Muscle of back (tissue), 3 donors: ENCODE measurements at regions not wholly inside any gene's neighbourhood (a gene's known extent, or its start where the extent isn't known, plus 50 kb on each side); places are given as distances from the start of the nearest gene placed in this dataset.

ENCODE experiments used
- DNase-seq, 3 donors: peaks; one replicate each; pipeline versions ENCODE4 v3.0.0 to v3.0.0-alpha.2; 2013

- DNase-seq = no peak
Observed at GRCh38 chr4:3705236-3705987, 60.8 kb upstream of the ADRA2C start.

GRCh38 chr4:3704669-3705068 lies 61.5 kb upstream of the ADRA2C start:
- no peak for DNase-seq

GRCh38 chr4:3703677-3704521 lies 62.3 kb upstream of the ADRA2C start:
- DNase-seq = no peak

- DNase-seq = no peak
Observed at GRCh38 chr4:3703343-3703676, 62.9 kb upstream of the ADRA2C start.

GRCh38 chr4:3702561-3703221 lies 63.5 kb upstream of the ADRA2C start:
- DNase-seq = no peak

DNA sequence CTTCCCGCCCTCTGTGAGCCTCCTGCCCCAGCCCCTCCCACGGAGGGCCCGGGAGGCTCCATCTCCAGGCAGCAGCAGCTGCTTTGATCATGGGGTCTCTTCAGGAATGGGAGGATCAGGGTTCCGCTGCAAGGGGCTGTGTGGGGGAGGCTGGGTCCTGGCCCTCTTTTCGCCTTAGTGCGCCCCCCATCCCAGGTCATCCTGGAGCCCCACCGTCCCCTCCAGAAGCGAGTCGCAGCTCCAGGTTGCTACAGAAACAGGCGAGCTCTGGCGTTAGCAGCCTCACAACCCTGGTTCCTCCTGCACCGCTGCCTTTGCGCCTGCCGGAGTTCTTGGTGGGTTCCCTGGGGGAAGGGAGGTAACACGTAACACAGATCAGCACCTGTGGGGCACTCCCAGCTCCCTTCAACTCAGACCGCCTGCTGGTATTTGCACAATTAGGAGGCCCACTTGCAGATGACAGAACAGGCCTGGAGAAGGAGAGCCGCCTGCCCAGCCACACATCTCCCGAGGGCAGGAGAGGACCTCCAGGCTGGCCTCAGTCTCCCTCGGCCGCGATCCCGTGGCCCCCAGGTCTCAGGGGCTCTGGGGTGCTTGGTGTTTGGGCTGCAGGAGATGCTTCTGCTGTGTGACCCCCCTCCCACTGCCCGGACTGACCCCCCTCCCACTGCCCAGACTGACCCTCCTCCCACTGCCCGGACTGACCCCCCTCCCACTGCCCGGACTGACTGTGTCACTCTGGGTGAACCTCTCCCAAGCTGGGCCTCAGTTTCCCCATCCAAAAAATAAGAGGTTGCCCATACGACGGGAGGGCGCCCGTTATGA lies 64.2 kb upstream of the ADRA2C start:
- no peak for DNase-seq

DNA sequence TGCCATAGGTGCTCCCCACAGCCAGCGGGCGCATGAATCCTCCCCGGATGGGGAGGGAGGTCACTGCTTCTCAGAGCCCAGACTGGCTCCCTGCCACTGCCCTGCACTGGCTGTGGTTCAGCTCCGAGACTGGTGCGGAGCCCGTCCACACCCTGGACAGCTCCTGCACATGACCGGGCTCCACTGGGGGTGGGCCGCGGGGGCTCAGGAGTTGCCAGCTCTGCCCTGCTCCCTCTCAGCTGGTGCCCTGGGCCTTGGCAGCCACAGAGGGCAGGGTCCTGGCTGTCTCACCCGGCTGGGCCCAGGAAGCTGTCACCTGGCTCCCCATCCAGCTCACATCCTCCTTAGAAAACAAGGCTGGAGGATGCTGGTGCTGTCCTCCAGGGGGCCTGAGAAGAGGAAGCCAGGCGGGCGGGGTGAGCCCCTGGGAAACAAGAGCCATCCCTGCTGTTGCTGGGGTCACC lies 64.9 kb upstream of the ADRA2C start:
- no peak for DNase-seq

- no peak for DNase-seq
Observed at GRCh38 chr4:3700736-3701135, 65.4 kb upstream of the ADRA2C start.

- DNase-seq = no peak
Observed at GRCh38 chr4:3700223-3700622, 66.0 kb upstream of the ADRA2C start.

- no peak for DNase-seq
Observed at GRCh38 chr4:3699678-3700077, 66.5 kb upstream of the ADRA2C start.

DNA sequence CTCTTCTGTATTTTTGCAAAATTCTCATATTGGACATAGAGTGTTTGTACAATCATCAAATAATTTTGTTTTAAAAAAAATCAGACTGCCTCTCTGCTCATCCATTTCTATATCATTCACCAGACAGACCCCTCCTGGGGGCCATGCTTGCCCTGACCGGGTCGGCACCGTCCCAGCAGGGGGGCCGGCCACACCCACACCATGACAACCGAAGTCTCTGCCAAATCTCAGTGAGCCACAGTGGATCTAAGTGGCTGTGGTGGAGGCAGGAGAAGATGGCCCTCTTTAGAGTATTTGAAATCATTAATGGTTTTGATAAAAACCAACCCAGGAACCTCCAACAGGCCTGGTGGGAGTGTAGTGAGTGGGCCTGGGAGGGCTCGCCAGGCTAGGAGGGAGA lies 66.9 kb upstream of the ADRA2C start:
- DNase-seq = no peak

DNA sequence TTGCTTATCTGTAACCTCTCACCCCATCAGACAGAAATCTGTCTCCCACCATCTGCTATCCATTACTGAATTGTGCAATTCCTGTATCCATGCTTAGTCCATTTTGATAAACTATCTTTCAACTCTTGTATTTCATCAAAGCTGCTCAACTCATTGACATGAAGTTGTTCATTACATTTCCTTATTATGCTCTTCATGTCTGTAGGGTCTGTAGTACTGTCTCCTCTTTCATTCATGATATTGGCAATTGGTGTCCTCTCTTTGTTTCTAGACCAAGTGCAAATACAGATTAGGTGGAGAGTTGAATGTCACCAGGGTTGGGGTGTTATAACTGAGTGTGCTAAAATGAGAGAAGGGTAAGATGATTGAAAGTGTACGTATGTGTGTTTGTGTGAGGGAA lies 69.2 kb upstream of the ADRA2C start:
- DNase-seq = no peak

GRCh38 chr4:3690551-3691152 lies 75.5 kb upstream of the ADRA2C start:
- DNase-seq = no peak

DNA sequence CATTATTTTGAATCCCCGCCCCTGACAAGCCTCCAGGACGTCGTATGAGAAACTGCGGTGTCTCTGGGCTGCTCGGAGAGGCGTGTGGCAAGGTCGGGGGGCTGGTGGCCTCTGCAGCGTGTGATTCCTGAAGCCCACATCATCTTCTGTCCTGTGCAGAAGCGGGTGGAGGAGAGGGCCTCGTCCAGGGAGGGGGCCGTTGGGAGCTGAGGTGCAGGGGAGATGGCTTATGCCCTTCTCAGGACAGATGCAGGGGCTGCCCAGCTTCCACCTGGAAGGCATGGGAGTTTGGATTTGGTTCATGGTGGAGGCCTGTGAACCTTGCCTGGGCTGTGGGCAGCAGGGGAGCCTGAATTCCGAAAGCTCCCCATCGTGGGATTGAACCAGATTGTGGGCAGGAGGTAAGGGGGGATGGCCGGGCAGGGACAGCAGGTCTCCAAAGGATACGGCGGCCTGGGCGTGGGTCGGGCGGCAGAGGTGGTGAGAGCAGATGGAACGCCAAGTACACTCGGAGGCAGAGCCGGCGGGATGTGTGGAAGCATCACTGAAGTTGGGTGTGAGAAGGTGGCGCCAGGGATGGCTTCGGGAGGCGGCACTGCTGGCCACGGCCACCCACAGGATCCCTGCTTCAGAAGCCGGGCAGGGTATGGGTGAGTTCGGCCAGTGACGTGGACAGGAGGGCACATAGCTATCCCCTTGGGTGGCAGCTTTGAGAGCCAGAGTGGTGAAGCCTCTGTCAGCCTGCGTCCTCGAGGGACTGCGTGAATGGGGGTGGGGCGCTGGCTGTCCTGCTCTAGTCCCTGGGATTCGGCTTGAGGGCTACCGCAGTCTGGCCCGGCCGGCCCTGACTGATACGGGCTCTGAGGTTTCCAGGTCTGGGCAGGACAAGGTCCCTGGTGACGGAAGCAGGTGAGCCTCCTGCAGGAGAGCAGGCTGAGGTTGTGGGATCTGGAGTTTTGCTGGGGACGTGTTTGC lies 76.3 kb upstream of the ADRA2C start:
- no peak for DNase-seq

GRCh38 chr4:3689006-3689405 lies 77.2 kb upstream of the ADRA2C start:
- no peak for DNase-seq

- no peak for DNase-seq
Observed at GRCh38 chr4:3688018-3688998, 77.9 kb upstream of the ADRA2C start.

DNA sequence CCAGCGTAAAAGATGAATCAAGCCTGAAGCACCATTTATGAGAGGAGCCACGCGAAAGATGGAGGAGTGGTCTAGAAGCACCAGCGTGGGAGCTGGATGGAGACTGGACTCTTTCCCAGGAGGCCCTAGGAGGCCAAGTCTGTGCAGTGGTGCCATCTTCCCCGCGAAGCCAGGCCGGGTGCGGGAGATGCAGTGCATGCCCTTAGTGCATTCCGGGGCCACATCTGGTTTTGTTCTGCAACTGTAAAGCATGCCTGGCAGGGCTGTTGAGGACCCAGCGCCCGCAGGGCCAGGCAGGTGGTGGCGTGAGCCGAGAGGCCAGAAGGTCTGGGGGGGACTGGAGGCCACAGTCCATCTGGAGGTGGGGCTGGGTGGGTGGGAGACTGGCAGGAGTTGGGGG lies 78.6 kb upstream of the ADRA2C start:
- DNase-seq = no peak

DNA sequence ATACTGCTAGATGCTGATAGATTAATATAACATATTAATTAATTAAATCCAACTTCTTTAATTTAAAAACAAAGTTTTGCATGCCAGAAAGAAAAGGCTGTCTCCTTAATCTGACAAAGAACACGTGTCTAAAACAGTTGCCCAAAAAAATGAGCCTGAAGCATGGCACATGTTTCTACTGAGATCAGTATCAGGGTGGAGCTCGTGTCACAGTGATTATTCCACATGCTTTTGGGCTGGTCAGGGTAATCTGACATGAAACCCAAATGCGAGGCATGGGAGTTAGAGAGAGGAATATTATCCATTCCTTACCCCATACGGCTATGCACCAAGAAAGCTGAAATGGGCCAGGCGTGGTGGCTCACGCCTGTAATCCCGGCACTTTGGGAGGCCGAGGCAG lies 79.4 kb upstream of the ADRA2C start:
- no peak for DNase-seq

- no peak for DNase-seq
Observed at GRCh38 chr4:3685081-3685645, 81.0 kb upstream of the ADRA2C start.
